ENCODE measurements at regions not wholly inside any gene's neighbourhood (a gene's known extent, or its start where the extent isn't known, plus 50 kb on each side); places are given as distances from the start of the nearest gene placed in this dataset.
A peak's percentile ranks its signal among the peaks of the same experiment; 100 is the strongest.

DNA sequence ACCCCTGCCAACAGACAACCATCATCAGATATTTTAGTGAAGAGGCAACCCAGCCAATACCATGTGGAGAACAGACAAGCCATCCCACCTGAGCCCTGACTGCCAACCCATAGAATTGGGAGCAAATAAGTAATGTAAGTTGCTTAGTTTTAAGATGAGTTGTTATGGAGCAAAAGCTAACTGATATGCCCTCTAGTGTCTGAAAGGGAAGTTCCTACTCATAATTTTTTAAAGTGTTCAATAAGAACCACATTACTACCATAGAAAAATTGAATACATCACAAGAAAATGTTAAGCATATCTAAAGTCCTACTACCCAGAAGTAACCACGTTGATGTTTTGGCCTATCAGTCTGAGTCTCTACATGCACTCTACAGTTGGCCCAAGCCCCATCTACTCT lies 50.8 kb upstream of the SLC36A4 start:
- peak; percentile 15 for DNase-seq (ENCODE audit: low read depth)
- TF ChIP-seq, protein P1, sequence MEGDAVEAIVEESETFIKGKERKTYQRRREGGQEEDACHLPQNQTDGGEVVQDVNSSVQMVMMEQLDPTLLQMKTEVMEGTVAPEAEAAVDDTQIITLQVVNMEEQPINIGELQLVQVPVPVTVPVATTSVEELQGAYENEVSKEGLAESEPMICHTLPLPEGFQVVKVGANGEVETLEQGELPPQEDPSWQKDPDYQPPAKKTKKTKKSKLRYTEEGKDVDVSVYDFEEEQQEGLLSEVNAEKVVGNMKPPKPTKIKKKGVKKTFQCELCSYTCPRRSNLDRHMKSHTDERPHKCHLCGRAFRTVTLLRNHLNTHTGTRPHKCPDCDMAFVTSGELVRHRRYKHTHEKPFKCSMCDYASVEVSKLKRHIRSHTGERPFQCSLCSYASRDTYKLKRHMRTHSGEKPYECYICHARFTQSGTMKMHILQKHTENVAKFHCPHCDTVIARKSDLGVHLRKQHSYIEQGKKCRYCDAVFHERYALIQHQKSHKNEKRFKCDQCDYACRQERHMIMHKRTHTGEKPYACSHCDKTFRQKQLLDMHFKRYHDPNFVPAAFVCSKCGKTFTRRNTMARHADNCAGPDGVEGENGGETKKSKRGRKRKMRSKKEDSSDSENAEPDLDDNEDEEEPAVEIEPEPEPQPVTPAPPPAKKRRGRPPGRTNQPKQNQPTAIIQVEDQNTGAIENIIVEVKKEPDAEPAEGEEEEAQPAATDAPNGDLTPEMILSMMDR (IDR thresholded peaks at IDR 0.05; ENCODE audit: insufficient read depth, low read length): peak; percentile 32
- no peak overlapping the region for H3K4me3 ChIP-seq (ENCODE audit: low read depth, low read length)

- TF ChIP-seq, protein P1 (IDR thresholded peaks at IDR 0.05; ENCODE audit: insufficient read depth, low read length): no peak
- no peak for DNase-seq (ENCODE audit: low read depth)
These were observed 51.8 kb upstream of the SLC36A4 start for GRCh38 chr11:93249459-93250220.

GRCh38 chr11:93250326-93250725 lies 52.5 kb upstream of the SLC36A4 start:
- no peak overlapping the region for H3K4me3 ChIP-seq (ENCODE audit: low read depth, low read length)
- no peak for DNase-seq (ENCODE audit: low read depth)
- TF ChIP-seq, protein P1 (IDR thresholded peaks at IDR 0.05; ENCODE audit: insufficient read depth, low read length): no peak

More at GRCh38 chr11:93249459-93250220, 51.8 kb upstream of the SLC36A4 start:
- H3K4me3 ChIP-seq (ENCODE audit: low read depth, low read length): no peak overlapping the region

DNA sequence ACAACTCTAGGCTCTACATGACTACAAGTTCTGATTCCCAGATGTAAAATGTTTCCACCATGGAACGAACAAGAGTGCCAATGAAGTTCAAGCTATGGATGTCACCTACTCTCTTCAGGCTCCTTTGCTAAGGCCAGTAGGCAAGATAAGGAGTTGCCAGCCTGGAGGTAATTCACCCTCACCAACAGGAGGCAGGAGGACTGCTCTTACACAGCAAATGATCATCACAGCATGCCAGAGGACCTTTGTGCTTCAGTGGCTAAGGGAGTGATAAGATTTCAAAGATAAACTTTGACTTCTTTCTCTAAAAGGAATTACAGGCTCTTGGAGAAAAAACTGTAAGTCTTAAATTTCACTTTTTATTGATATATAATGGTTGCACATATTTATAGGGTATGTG lies 54.1 kb upstream of the SLC36A4 start:
- DNase-seq (ENCODE audit: low read depth): no peak
- H3K4me3 ChIP-seq (ENCODE audit: low read depth, low read length): no peak overlapping the region
- TF ChIP-seq, protein P1 (IDR thresholded peaks at IDR 0.05; ENCODE audit: insufficient read depth, low read length): no peak

DNA sequence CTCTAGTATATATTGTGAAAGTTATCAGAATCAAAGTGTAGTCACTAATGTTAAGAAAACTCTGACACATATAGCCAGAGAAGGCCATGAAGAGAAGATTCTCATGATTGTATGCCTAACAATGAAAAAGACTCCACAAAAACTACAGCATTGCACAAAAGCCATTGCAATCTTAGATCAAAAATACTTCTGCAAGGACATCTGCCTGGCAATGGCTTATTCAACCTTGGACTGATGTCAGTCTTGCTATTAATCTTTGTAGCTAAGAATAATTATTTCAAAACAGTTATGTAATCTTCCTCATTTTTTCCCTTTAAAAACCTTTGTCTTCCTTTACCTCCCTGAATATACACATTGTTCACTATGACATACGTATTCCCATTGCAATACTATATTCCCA lies 55.3 kb upstream of the SLC36A4 start:
- H3K4me3 ChIP-seq (ENCODE audit: low read depth, low read length): no peak overlapping the region
- TF ChIP-seq, protein P1 (IDR thresholded peaks at IDR 0.05; ENCODE audit: insufficient read depth, low read length): no peak
- DNase-seq (ENCODE audit: low read depth): no peak

DNA sequence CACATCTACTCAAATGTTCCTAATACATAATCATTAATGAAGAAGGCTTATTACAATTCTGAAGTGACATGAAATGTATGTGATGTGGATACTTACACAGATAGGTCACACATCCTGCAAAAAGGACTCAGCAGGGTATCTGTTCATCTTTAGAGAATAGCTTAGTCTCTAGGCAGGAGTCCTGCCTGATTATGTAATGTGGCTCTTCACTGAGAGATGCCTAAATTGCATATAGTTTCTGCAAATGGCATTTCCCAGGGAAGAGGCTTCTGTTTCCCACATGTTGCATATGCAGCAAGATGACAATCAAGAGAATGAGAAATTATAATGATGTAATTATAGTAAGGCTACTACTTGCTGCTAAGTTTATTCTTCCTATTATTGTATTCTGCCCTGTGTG lies 58.8 kb upstream of the SLC36A4 start:
- H3K4me3 ChIP-seq (ENCODE audit: low read depth, low read length): no peak overlapping the region
- TF ChIP-seq, protein P1 (IDR thresholded peaks at IDR 0.05; ENCODE audit: insufficient read depth, low read length): no peak
- no peak for DNase-seq (ENCODE audit: low read depth)

DNA sequence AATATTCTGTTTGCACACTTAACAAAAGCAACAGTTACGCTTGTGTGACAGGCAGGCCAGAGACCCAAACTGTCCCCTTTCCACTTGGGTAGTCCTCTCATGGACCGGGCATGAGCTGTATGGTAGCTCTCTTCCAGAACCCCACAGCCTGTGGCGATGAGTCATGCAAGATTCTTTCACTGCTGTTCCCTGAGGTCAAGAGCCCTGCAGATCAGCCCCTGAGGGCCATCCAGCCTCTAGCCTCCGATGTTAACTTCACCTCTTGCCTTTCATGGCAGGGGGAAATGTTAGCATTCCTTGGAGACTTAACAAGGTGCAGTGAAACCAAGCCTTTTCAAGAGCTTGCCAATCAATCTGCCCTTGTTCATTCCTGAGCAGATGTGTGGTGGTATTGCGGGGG lies 63.2 kb upstream of the DEUP1 start:
- no peak for DNase-seq (ENCODE audit: low read depth)
- H3K4me3 ChIP-seq (ENCODE audit: low read depth, low read length): no peak overlapping the region

More for the DNA sequence above, 63.2 kb upstream of the DEUP1 start:
- TF ChIP-seq, protein P1 (IDR thresholded peaks at IDR 0.05; ENCODE audit: insufficient read depth, low read length): no peak

Data from fibroblast of the aortic adventitia (primary cell).